HEK293 (cell line): ENCODE measurements at regions not wholly inside any gene's neighbourhood (a gene's known extent, or its start where the extent isn't known, plus 50 kb on each side); places are given as distances from the start of the nearest gene placed in this dataset.

Source experiments
- CTCF ChIA-PET: fragments of 350-600 bp; formaldehyde crosslinking; extraction: SDS; loops from one replicate; lab custom pipeline; 2021; ENCODE audit warnings: antibody characterized with exemption; lab: Yijun Ruan, JAX
- POLR2A ChIA-PET: fragments of 300-600 bp; formaldehyde crosslinking; extraction: SDS; loops from one replicate; lab custom pipeline; 2020; ENCODE audit warnings: antibody characterized with exemption, inconsistent platforms; lab: Yijun Ruan, JAX
- H3K27ac ChIP-seq: fragments of 200-500 bp; sonication (Bioruptor generic); 2 replicates; pipeline ENCODE4 v1.5.1; 2014; ENCODE audit warnings: low read depth, low read length, control low read depth, inconsistent platforms; ENCODE audit errors: extremely low read depth
- H3K36me3 ChIP-seq, 2 experiments: fragments of 200-500 bp in 1 of 2; sonication (Bioruptor generic) in 1 of 2; 1 replicate in 1 of 2; 2 replicates in 1 of 2; pipeline ENCODE4 v1.5.1; 2014 to 2017; ENCODE audit warnings: inconsistent platforms in 2 of 2, low read length in 2 of 2; ENCODE audit not compliant: control insufficient read depth in 2 of 2, insufficient read depth in 1 of 2
- H3K4me1 ChIP-seq: fragments of 200-500 bp; sonication (Bioruptor generic); 2 replicates; pipeline ENCODE4 v1.5.1; 2014; ENCODE audit warnings: mild to moderate bottlenecking, low read length, inconsistent platforms; ENCODE audit not compliant: control insufficient read depth, insufficient read depth
- H3K4me3 ChIP-seq: 2 replicates; pipeline ENCODE4 v1.5.1; 2011; ENCODE audit warnings: low read depth, mild to moderate bottlenecking, control low read depth, low read length, moderate library complexity
- H3K9me3 ChIP-seq: fragments of 200-500 bp; sonication (Bioruptor generic); 2 replicates; pipeline ENCODE4 v1.5.1; 2014; ENCODE audit warnings: low read depth, low read length, inconsistent platforms; ENCODE audit not compliant: control insufficient read depth, insufficient read depth
- GLIS2 ChIP-seq: fragments of 450-650 bp; formaldehyde crosslinking; IDR thresholded peaks from 2 replicates; pipeline ENCODE4 v1.5.1; 2016; ENCODE audit warnings: missing biosample characterization, missing genetic modification characterization
- HOXA7 ChIP-seq: sonication (generic); formaldehyde crosslinking; IDR thresholded peaks from 2 replicates; pipeline ENCODE4 v1.8.1; 2022; ENCODE audit warnings: missing genetic modification reagents, borderline replicate concordance
- REST ChIP-seq: fragments of 450-650 bp; formaldehyde crosslinking; IDR thresholded peaks from 2 replicates; pipeline ENCODE4 v1.5.1; 2016; ENCODE audit warnings: missing biosample characterization, missing genetic modification characterization
- ZBTB8A ChIP-seq: fragments of 450-650 bp; formaldehyde crosslinking; IDR thresholded peaks from 2 replicates; pipeline ENCODE4 v1.5.1; 2016; ENCODE audit warnings: missing biosample characterization, missing genetic modification characterization
- ZIC2 ChIP-seq: fragments of 450-650 bp; formaldehyde crosslinking; IDR thresholded peaks from 2 replicates; pipeline ENCODE4 v1.5.1; 2016; ENCODE audit warnings: missing biosample characterization, missing genetic modification characterization
- ZNF112 ChIP-seq: fragments of 450-650 bp; formaldehyde crosslinking; IDR thresholded peaks from 2 replicates; pipeline ENCODE4 v1.5.0; 2017; ENCODE audit warnings: missing biosample characterization, missing genetic modification characterization
- ZNF132 ChIP-seq: fragments of 450-650 bp; formaldehyde crosslinking; IDR thresholded peaks from 2 replicates; pipeline ENCODE4 v1.5.1; 2017; ENCODE audit warnings: missing biosample characterization, missing genetic modification characterization, borderline replicate concordance
- ZNF214 ChIP-seq: fragments of 450-650 bp; formaldehyde crosslinking; IDR thresholded peaks from 2 replicates; pipeline ENCODE4 v1.5.1; 2017; ENCODE audit warnings: missing biosample characterization, mild to moderate bottlenecking, missing genetic modification characterization, borderline replicate concordance
- ZNF223 ChIP-seq: fragments of 450-650 bp; formaldehyde crosslinking; IDR thresholded peaks from 2 replicates; pipeline ENCODE4 v1.5.1; 2016; ENCODE audit warnings: missing biosample characterization, missing genetic modification characterization
- ZNF350 ChIP-seq: fragments of 450-650 bp; formaldehyde crosslinking; IDR thresholded peaks from 2 replicates; pipeline ENCODE4 v1.5.0; 2017; ENCODE audit warnings: missing biosample characterization, mild to moderate bottlenecking, missing genetic modification characterization
- ZNF366 ChIP-seq: fragments of 450-650 bp; formaldehyde crosslinking; conservative IDR thresholded peaks from 2 replicates; pipeline ENCODE4 v1.5.1; 2016; ENCODE audit warnings: missing biosample characterization, missing genetic modification characterization
- ZNF513 ChIP-seq: fragments of 450-650 bp; IDR thresholded peaks from 2 replicates; pipeline ENCODE4 v1.5.1; 2018; ENCODE audit warnings: missing biosample characterization, missing genetic modification characterization
- ZNF580 ChIP-seq: fragments of 450-650 bp; formaldehyde crosslinking; IDR thresholded peaks from 2 replicates; pipeline ENCODE4 v1.5.1; 2016; ENCODE audit warnings: missing biosample characterization, missing genetic modification characterization
- ZNF747 ChIP-seq: fragments of 450-650 bp; formaldehyde crosslinking; IDR thresholded peaks from 2 replicates; pipeline ENCODE4 v1.5.1; 2016; ENCODE audit warnings: missing biosample characterization, missing genetic modification characterization
- ZXDB ChIP-seq: fragments of 450-650 bp; formaldehyde crosslinking; IDR thresholded peaks from 2 replicates; pipeline ENCODE4 v1.5.1; 2016; ENCODE audit warnings: missing biosample characterization, missing genetic modification characterization
- TF ChIP-seq, protein P1 (sequence below): fragments of 450-650 bp; formaldehyde crosslinking; optimal IDR thresholded peaks from 2 replicates; pipeline ENCODE3; 2016; ENCODE audit warnings: missing biosample characterization, mild to moderate bottlenecking, missing genetic modification characterization
- TF ChIP-seq, protein P2 (sequence below): fragments of 450-650 bp; formaldehyde crosslinking; IDR thresholded peaks from 2 replicates; pipeline ENCODE4 v1.5.1; 2017; ENCODE audit warnings: missing biosample characterization, mild to moderate bottlenecking, missing genetic modification characterization, moderate library complexity
- TF ChIP-seq, protein P3 (sequence below): fragments of 450-650 bp; formaldehyde crosslinking; IDR thresholded peaks from 2 replicates; pipeline ENCODE4 v1.5.1; 2016; ENCODE audit warnings: missing biosample characterization, missing genetic modification characterization, low read depth

DNA sequence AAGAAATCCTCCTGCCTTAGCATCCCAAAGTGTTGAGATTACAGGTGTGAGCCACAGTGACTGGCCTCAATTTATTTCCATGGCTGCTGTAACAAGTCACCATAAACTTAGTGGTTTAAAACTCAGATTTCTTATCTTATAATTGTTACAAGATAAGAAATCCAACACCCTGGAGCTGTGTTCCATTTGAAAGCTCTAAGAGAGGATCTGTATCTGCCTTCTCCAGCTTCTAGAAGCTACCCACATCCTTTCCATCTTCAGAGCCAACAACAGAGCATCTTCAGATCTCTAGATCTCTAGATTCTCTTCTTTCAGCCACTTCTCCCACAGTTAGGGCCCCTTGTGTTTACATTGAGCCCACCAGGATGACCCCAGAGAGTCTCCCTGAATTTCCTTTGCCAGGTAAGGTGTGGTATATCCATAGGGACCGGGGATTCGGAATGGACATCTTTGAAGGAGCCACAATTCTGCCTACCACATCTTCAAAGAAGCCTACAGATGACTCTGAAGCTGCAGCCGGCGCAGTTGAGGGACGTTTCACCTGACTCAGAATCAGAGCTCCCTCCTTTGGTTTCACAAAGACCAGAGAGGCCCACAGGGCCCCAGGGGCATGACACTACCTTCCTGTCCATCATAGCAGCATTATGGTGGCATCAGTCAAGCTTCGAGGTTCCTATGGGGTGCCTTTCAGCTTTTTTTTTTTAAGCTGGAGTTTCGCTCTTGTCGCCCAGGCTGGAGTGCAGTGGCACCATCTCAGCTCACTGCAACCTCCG, 87.0 kb upstream of the IGF1R start (continued):
- no peak for TF ChIP-seq REST
- TF ChIP-seq ZNF747 (tag by site-specific recombination) = no peak
- TF ChIP-seq ZNF132 (tag by site-specific recombination) = no peak
- no peak for TF ChIP-seq ZNF513 (tag by site-specific recombination)

DNA sequence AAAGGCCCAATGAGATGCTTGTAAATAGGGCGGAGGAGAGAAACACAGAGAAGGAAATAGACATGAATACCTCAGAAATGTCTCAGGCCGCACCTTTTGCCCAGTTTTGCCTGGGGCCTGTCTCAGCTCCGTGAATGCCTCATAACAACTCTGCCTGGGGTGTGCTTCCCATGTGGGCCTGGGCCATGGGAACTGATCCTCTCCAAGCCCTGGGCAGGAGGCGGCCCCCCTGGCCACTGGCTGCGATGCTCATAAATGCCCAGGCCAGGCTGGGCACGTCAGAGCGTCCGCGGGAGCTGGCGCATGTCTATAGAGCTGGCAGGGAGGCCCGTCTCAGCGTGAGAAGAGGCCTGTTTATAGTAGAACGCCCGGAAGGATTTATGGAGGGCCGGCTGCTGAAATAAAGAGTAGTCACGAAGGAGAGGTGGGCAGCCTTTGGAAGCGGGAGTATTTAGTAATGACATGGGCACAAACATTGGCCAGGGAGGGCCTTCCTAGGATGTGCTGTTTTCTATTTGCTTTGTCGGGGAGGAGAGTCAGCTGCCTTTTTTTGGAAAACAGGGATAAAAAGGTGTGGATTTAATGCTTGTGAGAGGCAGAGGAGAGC, 85.9 kb upstream of the IGF1R start:
- no peaks in the 10 kb centered on the region for H3K36me3 ChIP-seq
- H3K4me3 ChIP-seq = no peak overlapping the region
- TF ChIP-seq GLIS2 (tag by site-specific recombination) (no peak), ZNF214 (no peak), ZIC2 (peak; percentile 59), ZNF580 (no peak)
- TF ChIP-seq, all 188 proteins: peak for 1
- H3K9me3 ChIP-seq = no peaks in the 10 kb centered on the region
- CTCF ChIA-PET = interaction anchor here (0.9 to 2.2 kb wide), 4 partner anchors 19 to 43 kb away, joined by 4 to 12 read pairs (median 4); no protein-coding TSS in a partner anchor
- H3K27ac ChIP-seq = no peak overlapping the region
- no peaks in the 10 kb centered on the region for H3K4me1 ChIP-seq
- POLR2A ChIA-PET = no interaction called here

GRCh38 chr15:98565566-98565965, 82.8 kb upstream of the IGF1R start:
- Histone ChIP-seq H3K4me3 (no peak overlapping the region), H3K36me3 (no peaks in the 10 kb centered on the region), H3K4me1 (no peaks in the 10 kb centered on the region), H3K9me3 (no peaks in the 10 kb centered on the region), H3K27ac (no peak overlapping the region)
- CTCF ChIA-PET = interaction anchor here (0.6 to 0.7 kb wide), 2 partner anchors 8 to 17 kb away, joined by 3 to 4 read pairs; no protein-coding TSS in a partner anchor
- TF ChIP-seq ZNF223 (tag by site-specific recombination) (no peak), ZNF350 (tag by site-specific recombination) (no peak), ZNF112 (no peak), ZBTB8A (no peak), ZXDB (tag by site-specific recombination) (no peak), HOXA7 (no peak), ZNF366 (tag by site-specific recombination) (no peak)
- TF ChIP-seq, protein P1, sequence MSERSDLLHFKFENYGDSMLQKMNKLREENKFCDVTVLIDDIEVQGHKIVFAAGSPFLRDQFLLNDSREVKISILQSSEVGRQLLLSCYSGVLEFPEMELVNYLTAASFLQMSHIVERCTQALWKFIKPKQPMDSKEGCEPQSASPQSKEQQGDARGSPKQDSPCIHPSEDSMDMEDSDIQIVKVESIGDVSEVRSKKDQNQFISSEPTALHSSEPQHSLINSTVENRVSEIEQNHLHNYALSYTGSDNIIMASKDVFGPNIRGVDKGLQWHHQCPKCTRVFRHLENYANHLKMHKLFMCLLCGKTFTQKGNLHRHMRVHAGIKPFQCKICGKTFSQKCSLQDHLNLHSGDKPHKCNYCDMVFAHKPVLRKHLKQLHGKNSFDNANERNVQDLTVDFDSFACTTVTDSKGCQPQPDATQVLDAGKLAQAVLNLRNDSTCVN (tag by site-specific recombination) = no peak
- TF ChIP-seq, protein P2, sequence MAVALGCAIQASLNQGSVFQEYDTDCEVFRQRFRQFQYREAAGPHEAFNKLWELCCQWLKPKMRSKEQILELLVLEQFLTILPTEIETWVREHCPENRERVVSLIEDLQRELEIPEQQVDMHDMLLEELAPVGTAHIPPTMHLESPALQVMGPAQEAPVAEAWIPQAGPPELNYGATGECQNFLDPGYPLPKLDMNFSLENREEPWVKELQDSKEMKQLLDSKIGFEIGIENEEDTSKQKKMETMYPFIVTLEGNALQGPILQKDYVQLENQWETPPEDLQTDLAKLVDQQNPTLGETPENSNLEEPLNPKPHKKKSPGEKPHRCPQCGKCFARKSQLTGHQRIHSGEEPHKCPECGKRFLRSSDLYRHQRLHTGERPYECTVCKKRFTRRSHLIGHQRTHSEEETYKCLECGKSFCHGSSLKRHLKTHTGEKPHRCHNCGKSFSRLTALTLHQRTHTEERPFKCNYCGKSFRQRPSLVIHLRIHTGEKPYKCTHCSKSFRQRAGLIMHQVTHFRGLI (tag by site-specific recombination) = no peak
- TF ChIP-seq, protein P3, sequence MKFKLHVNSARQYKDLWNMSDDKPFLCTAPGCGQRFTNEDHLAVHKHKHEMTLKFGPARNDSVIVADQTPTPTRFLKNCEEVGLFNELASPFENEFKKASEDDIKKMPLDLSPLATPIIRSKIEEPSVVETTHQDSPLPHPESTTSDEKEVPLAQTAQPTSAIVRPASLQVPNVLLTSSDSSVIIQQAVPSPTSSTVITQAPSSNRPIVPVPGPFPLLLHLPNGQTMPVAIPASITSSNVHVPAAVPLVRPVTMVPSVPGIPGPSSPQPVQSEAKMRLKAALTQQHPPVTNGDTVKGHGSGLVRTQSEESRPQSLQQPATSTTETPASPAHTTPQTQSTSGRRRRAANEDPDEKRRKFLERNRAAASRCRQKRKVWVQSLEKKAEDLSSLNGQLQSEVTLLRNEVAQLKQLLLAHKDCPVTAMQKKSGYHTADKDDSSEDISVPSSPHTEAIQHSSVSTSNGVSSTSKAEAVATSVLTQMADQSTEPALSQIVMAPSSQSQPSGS (tag by site-specific recombination) = no peak
- POLR2A ChIA-PET = no interaction called here
